ENCODE measurements at regions not wholly inside any gene's neighbourhood (a gene's known extent, or its start where the extent isn't known, plus 50 kb on each side); places are given as distances from the start of the nearest gene placed in this dataset.
"Not testable (repeated sequence)": the region's sequence is repeated elsewhere in the genome, so short reads cannot be mapped to it uniquely, and the experiment has no call there.

DNA sequence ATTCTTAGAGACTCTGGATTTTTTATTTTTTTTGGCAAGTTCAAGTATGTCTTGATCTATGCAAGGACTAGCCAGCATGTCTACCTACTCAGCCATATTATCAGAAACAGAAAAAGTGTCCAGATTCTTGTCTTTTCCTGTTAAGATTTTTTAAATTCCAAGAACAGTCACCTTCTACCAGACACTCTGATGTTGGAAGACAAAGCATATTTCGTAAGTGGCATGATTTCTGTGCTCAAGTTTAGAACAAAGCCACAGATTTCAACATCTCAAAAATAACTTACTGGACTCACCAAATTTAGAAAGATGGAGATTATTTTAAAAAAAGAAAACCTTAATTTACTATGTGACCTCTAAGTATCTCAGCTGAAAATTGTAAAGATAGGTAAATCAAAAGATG lies 61.9 kb downstream of the GOLGA6L7 start:
- in situ Hi-C loops (cut with MboI) = no loop called here
- H3K9me3 ChIP-seq (replicated peaks; ENCODE audit: control insufficient read depth, insufficient read depth, low read depth, low read length) = no peaks in the 10 kb centered on the region
- H3K9me1 ChIP-seq (ENCODE audit: control insufficient read depth, insufficient read depth, low read length) = no peaks in the 10 kb centered on the region
- no peaks in the 10 kb centered on the region for H4K20me1 ChIP-seq (replicated peaks; ENCODE audit: control insufficient read depth, insufficient read depth, low read length)
- no peaks in the 10 kb centered on the region for H3K27me3 ChIP-seq (ENCODE audit: control insufficient read depth in 2 of 2, insufficient read depth in 2 of 2, low read length in 2 of 2)
- ATAC-seq (no peak), FAIRE-seq (no peak), DNase-seq (ENCODE audit: extremely low read depth in 1 of 4, low spot score in 3 of 4) (no peak)
- no peak overlapping the region for H3K9ac ChIP-seq (ENCODE audit: insufficient read depth in 1 of 2, low read depth in 2 of 2, low read length in 2 of 2)
- POLR2A ChIA-PET = no interaction called here
- no peaks in the 10 kb centered on the region for H3K79me2 ChIP-seq (ENCODE audit: control insufficient read depth, insufficient read depth, low read length)
- TF ChIP-seq ZNF140 (CRISPR knock-in tag; IDR thresholded peaks at IDR 0.05) (no peak), SMARCE1 (IDR thresholded peaks at IDR 0.05) (no peak)
- TF ChIP-seq, protein P1, sequence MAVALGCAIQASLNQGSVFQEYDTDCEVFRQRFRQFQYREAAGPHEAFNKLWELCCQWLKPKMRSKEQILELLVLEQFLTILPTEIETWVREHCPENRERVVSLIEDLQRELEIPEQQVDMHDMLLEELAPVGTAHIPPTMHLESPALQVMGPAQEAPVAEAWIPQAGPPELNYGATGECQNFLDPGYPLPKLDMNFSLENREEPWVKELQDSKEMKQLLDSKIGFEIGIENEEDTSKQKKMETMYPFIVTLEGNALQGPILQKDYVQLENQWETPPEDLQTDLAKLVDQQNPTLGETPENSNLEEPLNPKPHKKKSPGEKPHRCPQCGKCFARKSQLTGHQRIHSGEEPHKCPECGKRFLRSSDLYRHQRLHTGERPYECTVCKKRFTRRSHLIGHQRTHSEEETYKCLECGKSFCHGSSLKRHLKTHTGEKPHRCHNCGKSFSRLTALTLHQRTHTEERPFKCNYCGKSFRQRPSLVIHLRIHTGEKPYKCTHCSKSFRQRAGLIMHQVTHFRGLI (CRISPR knock-in tag; IDR thresholded peaks at IDR 0.05) = no peak
- BruUV-seq (replicated peaks) = no TSS peak
- no peak overlapping the region for H3K4me3 ChIP-seq
- intact Hi-C loops (cut with micrococcal nuclease) = no loop called here
- H3K4me1 ChIP-seq (replicated peaks in 1 of 2; ENCODE audit: control insufficient read depth in 2 of 2, insufficient read depth in 2 of 2, low read length in 2 of 2) = peaks cover 0 to 8% of the 10 kb centered on the region in 2 experiments; a peak in 2 of 5 replicates
- CTCF ChIA-PET (ENCODE audit: low intra/inter-chr PET ratio) = no interaction called here
- WGBS (ENCODE audit: insufficient coverage, low coverage, missing lambda C conversion rate) = 8% methylated on average over 1 of the region's 1 CpG
- H3K36me3 ChIP-seq (ENCODE audit: control insufficient read depth, insufficient read depth, low read length) = no peaks in the 10 kb centered on the region
- H3K27ac ChIP-seq (ENCODE audit: extremely low read depth, low read depth, low read length) = no peak overlapping the region
- H3K4me2 ChIP-seq (ENCODE audit: insufficient read depth, low read length) = no peak overlapping the region
- H2AFZ ChIP-seq (ENCODE audit: low read depth, low read length) = no peak overlapping the region

DNA sequence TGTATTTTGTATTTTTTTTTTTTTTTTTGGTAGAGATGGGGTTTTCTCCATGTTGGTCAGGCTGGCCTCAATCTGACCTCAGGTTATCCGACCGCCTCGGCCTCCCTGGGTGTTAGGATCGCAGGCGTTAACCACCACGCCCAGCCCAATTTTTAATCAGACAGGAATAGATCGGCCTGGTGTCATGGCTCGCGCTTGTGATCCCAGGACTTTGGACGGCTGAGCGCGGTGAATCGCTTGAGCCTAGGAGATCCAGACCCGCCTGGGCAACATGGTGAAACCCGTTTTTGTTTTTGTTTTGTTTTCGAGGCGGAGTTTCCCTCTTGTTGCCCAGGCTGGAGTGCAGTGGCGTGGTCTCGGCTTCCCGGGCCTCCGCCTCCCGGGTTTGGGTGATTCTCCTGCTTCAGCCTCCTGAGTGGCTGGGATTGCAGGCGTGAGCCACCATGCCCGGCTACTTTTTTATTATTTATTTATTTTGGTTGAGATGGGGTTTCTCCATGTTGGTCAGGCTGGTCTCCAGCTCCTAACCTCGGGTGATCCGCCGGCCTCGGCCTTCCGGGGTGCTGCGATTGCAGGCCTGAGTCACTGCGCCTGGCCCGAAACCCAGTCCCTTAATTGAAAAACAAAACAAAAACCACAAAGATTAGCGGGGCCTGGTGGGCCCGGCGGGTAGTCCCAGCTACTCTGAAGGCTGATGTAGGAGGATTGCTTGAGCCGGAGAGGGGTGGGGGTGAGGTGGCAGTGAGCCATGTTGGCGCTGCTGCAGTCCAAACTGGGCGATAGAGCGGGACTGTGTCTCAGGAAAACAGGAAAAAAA lies 63.9 kb downstream of the GOLGA6L7 start:
- H3K27ac ChIP-seq (ENCODE audit: extremely low read depth, low read depth, low read length); H3K4me3 ChIP-seq; intact Hi-C loops (cut with micrococcal nuclease); H3K9ac ChIP-seq (ENCODE audit: insufficient read depth in 1 of 2, low read depth in 2 of 2, low read length in 2 of 2); H3K4me1 ChIP-seq (replicated peaks in 1 of 2; ENCODE audit: control insufficient read depth in 2 of 2, insufficient read depth in 2 of 2, low read length in 2 of 2); H4K20me1 ChIP-seq (replicated peaks; ENCODE audit: control insufficient read depth, insufficient read depth, low read length); H3K79me2 ChIP-seq (ENCODE audit: control insufficient read depth, insufficient read depth, low read length); H3K36me3 ChIP-seq (ENCODE audit: control insufficient read depth, insufficient read depth, low read length); H3K27me3 ChIP-seq (ENCODE audit: control insufficient read depth in 2 of 2, insufficient read depth in 2 of 2, low read length in 2 of 2); H3K4me2 ChIP-seq (ENCODE audit: insufficient read depth, low read length); BruUV-seq (replicated peaks); H3K9me3 ChIP-seq (replicated peaks; ENCODE audit: control insufficient read depth, insufficient read depth, low read depth, low read length); CTCF ChIA-PET (ENCODE audit: low intra/inter-chr PET ratio); in situ Hi-C loops (cut with MboI); H3K9me1 ChIP-seq (ENCODE audit: control insufficient read depth, insufficient read depth, low read length): not testable (repeated sequence)
- peak; percentile 70 for ATAC-seq
- peak; percentile 31; the same call in 1 of the 2 replicates for TF ChIP-seq NFIC (IDR thresholded peaks at IDR 0.05)
- WGBS (ENCODE audit: insufficient coverage, low coverage, missing lambda C conversion rate) = 81% methylated on average over 22 of the region's 39 CpGs
- POLR2A ChIA-PET = interaction anchor here (0.7 kb wide), 1 partner anchor 230 kb away, joined by 3 read pairs; no protein-coding TSS in a partner anchor
- peak in 1 of 4 experiments; percentile 22 for DNase-seq (ENCODE audit: extremely low read depth in 1 of 4, low spot score in 3 of 4)
- H2AFZ ChIP-seq (ENCODE audit: low read depth, low read length) = peak overlapping the region; percentile 55; the same call in 1 of the 2 replicates
- peak; percentile 71 for FAIRE-seq

Measured in K562 (cell line).